ENCODE measurements at regions not wholly inside any gene's neighbourhood (a gene's known extent, or its start where the extent isn't known, plus 50 kb on each side); places are given as distances from the start of the nearest gene placed in this dataset.

GRCh38 chr5:71864730-71865601 lies 145.9 kb downstream of the CARTPT start:
- TF ChIP-seq POLR2A (IDR thresholded peaks at IDR 0.05; ENCODE audit: low read depth, low read length): no peak
- no peak for TF ChIP-seq POLR2AphosphoS5 (IDR thresholded peaks at IDR 0.05; ENCODE audit: low read depth, low read length)
